ENCODE measurements at regions not wholly inside any gene's neighbourhood (a gene's known extent, or its start where the extent isn't known, plus 50 kb on each side); places are given as distances from the start of the nearest gene placed in this dataset.

DNA sequence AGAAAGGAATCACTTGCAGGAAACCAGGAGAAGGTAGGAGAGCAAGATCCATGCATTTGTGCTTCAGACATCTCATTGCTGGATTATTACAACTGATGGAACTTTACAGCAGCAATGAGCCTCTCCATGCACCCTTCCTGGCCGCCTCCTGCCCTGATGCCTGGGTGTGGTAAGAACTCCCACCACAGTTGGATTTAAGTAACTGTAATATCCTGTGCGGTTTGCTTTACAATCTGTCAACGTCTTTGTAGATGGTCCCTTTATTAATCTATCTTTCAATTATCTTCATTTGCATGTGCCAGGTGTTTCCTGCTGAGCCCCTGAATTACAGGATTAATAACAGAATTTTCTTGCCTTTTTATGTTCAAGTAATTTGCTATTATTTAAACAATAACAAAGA lies 1300.5 kb upstream of the TMEM132C start:
- TF ChIP-seq, protein P1, sequence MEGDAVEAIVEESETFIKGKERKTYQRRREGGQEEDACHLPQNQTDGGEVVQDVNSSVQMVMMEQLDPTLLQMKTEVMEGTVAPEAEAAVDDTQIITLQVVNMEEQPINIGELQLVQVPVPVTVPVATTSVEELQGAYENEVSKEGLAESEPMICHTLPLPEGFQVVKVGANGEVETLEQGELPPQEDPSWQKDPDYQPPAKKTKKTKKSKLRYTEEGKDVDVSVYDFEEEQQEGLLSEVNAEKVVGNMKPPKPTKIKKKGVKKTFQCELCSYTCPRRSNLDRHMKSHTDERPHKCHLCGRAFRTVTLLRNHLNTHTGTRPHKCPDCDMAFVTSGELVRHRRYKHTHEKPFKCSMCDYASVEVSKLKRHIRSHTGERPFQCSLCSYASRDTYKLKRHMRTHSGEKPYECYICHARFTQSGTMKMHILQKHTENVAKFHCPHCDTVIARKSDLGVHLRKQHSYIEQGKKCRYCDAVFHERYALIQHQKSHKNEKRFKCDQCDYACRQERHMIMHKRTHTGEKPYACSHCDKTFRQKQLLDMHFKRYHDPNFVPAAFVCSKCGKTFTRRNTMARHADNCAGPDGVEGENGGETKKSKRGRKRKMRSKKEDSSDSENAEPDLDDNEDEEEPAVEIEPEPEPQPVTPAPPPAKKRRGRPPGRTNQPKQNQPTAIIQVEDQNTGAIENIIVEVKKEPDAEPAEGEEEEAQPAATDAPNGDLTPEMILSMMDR (IDR thresholded peaks at IDR 0.05): no peak
- no peak for TF ChIP-seq POLR2A (IDR thresholded peaks at IDR 0.05)
